ENCODE measurements at regions not wholly inside any gene's neighbourhood (a gene's known extent, or its start where the extent isn't known, plus 50 kb on each side); places are given as distances from the start of the nearest gene placed in this dataset.

DNA sequence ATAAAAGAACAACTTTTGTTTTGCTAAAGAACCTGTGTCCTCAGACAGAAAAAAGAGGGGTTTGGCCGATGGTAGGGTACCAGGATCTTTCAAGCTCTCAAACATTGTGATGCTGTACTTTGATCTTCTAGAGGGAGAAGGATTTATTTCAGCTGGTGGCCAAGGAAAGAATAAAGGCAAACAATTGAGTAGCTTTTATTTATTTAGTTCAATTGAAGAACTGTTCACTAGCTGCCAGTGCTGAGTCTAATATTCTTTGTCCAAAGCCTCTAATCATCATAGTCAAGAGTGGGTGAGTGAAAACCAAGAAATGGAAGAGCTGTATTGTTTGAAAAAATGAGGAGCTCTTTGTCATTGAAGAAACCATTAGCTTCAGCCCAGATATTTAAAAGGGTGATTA lies 138.4 kb downstream of the FAT3 start:
- TF ChIP-seq, protein P1, sequence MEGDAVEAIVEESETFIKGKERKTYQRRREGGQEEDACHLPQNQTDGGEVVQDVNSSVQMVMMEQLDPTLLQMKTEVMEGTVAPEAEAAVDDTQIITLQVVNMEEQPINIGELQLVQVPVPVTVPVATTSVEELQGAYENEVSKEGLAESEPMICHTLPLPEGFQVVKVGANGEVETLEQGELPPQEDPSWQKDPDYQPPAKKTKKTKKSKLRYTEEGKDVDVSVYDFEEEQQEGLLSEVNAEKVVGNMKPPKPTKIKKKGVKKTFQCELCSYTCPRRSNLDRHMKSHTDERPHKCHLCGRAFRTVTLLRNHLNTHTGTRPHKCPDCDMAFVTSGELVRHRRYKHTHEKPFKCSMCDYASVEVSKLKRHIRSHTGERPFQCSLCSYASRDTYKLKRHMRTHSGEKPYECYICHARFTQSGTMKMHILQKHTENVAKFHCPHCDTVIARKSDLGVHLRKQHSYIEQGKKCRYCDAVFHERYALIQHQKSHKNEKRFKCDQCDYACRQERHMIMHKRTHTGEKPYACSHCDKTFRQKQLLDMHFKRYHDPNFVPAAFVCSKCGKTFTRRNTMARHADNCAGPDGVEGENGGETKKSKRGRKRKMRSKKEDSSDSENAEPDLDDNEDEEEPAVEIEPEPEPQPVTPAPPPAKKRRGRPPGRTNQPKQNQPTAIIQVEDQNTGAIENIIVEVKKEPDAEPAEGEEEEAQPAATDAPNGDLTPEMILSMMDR (IDR thresholded peaks at IDR 0.05): no peak
- no peak for TF ChIP-seq POLR2A (IDR thresholded peaks at IDR 0.05)
- TF ChIP-seq EP300 (IDR thresholded peaks at IDR 0.05): no peak
- no peak for TF ChIP-seq POLR2AphosphoS5 (IDR thresholded peaks at IDR 0.05)

Data from stomach (tissue), 4 donors.